Fibroblast of mammary gland (primary cell): ENCODE measurements at regions not wholly inside any gene's neighbourhood (a gene's known extent, or its start where the extent isn't known, plus 50 kb on each side); places are given as distances from the start of the nearest gene placed in this dataset.

Experiments
- DNase-seq: peaks from one replicate; pipeline ENCODE4 v3.0.0-alpha.2; 2010; ENCODE audit warnings: low read depth
- H3K4me3 ChIP-seq: 2 replicates; pipeline ENCODE4 v1.5.1; 2011; ENCODE audit warnings: low read depth, mild to moderate bottlenecking, low read length, moderate library complexity; ENCODE audit not compliant: control insufficient read depth
- CTCF ChIP-seq: conservative IDR thresholded peaks from 2 replicates; pipeline ENCODE4 v1.5.1; 2011; ENCODE audit warnings: low read depth, low read length, inconsistent platforms; ENCODE audit not compliant: control insufficient read depth, insufficient read depth

GRCh38 chr6:30832864-30833263 is 51.5 kb upstream of the DDR1 start:
- TF ChIP-seq CTCF = no peak
- no peak overlapping the region for H3K4me3 ChIP-seq
- no peak for DNase-seq

DNA sequence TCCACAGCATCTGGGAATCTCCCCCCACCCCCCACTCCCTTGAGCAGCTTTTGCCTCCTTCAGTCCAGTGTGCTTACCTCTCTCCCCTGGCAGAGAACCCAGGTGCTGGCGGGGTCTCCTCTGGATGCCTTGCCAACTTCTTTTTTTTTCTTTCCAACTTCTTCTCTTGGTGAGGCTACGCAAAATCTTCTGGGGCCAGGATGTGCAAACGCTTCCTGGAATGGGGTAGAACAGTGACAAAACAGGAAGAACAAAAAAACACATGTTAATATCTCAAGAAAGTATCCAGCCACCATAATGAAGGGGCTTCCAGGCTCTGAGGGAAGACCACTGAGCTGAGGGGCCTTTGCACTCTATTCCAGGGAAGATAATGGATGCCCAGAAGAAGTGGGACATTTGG is 53.9 kb upstream of the DDR1 start:
- TF ChIP-seq CTCF = no peak
- H3K4me3 ChIP-seq = no peak overlapping the region
- no peak for DNase-seq

- no peak for TF ChIP-seq CTCF
Observed at GRCh38 chr6:30829639-30830255, 54.6 kb upstream of the DDR1 start.

DNA sequence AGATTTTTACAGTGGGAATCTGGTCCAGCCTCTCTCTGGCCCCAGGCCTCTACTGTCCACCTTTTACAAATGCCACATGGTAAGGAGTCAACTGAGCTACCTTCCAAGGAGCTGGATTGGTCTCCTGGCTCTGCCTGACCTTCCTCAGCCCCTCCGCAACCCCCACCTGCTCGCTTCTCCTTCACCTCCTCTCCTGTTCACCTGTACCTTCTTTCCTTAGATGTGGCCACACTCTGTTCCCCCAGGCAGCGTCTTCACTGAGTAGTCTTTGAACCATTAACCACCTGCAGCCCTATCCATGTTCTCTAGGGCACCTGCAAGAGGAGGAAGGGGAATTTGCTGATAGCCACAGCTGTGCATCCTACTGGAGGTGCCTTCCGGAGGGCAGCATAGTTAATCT is 55.3 kb upstream of the DDR1 start:
- H3K4me3 ChIP-seq = no peak overlapping the region
- no peak for DNase-seq
- no peak for TF ChIP-seq CTCF

More at GRCh38 chr6:30829639-30830255, 54.6 kb upstream of the DDR1 start:
- no peak overlapping the region for H3K4me3 ChIP-seq
- no peak for DNase-seq

DNA sequence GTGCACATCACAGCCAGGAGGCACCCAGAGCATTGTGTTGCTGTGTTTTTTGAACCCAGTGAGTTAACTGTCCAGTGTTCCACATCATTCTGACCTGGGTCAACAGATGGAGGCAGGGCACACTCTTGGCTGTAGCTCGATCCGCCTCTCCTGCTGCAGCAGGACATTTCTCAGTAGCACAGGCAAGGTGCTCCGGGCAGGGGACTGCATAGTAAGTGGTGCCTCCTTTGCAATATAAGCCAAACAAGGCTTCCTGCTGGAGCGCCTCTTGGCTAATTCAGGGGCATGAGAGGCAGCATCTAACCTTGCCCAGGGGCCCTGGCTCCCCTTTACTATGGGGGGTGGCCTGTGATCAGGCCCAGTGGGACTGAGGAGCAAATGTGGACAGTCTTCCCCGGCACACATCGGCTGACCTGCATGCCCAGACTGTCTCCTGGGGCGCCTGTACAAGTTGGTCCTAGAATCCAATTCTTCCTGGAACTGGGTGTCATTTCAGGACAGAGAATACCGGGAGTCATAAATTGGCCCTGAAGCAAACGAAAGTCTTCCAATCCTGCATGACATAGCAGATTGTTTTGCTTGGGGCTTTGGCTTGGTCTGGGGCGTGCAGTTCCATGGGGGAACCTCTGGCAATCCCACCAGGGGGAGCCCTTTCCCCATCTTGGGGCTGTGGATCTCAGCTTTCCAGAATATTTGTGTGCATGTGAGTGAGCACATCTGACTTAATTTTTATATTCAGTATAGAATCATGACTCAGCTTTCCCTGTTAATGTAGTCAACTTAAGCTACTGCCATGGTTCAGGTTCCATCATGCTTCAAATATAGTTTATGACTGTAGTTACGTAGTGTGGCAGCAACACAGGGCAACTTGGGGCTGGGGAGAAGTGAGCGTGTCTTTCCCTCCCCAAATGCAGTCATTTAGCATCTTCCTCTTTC is 56.0 kb upstream of the DDR1 start:
- peak; percentile 89 for DNase-seq
- H3K4me3 ChIP-seq = no peak overlapping the region
- peak; percentile 98 for TF ChIP-seq CTCF

DNA sequence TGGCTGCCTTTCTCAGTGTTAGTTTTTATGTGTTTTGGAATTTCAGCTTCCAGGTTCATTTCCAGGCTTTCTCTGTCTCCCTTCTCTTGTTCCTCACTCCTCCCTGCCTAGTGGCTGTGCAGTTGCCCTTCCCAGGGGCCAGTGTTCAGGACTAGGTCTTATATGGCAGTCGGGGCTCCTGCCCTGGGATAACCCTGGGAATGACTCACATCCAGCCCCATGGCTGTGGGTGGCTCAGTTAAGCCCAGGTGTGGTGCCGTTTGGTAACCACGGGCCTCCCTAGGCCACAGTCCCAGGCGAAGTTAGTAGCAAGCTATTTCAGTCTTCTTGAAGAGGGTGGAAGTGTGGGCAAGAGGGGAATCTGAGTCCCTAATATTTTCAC is 57.4 kb upstream of the DDR1 start:
- no peak overlapping the region for H3K4me3 ChIP-seq
- TF ChIP-seq CTCF = no peak
- DNase-seq = no peak
